Stimulated activated CD4-positive, alpha-beta T cell treated with anti-CD3 and anti-CD28 coated beads, TNF-alpha, amount 100 ng/mL, for 1 hour (primary cell): ENCODE measurements at regions not wholly inside any gene's neighbourhood (a gene's known extent, or its start where the extent isn't known, plus 50 kb on each side); places are given as distances from the start of the nearest gene placed in this dataset.

Experiments used
- DNase-seq, 3 donors: peaks; one replicate each; pipeline ENCODE4 v3.0.0-alpha.2; 2020; ENCODE audit warnings: low read depth in 3 of 3, low spot score in 1 of 3

GRCh38 chr15:93495799-93496637 lies 407.0 kb upstream of the RGMA start:
- DNase-seq: no peak

- no peak for DNase-seq
Observed at GRCh38 chr15:93493172-93493571, 404.2 kb upstream of the RGMA start.

- DNase-seq: no peak
Observed at GRCh38 chr15:93491291-93491690, 402.3 kb upstream of the RGMA start.

GRCh38 chr15:93488296-93488713 lies 399.3 kb upstream of the RGMA start:
- DNase-seq: no peak

GRCh38 chr15:93486407-93487117 lies 397.6 kb upstream of the RGMA start:
- DNase-seq: no peak

GRCh38 chr15:93485438-93486327 lies 396.7 kb upstream of the RGMA start:
- no peak for DNase-seq

- DNase-seq: no peak
Observed at GRCh38 chr15:93483923-93484322, 394.9 kb upstream of the RGMA start.

GRCh38 chr15:93482731-93483130 lies 393.7 kb upstream of the RGMA start:
- DNase-seq: no peak

- DNase-seq: no peak
Observed at GRCh38 chr15:93479715-93480114, 390.7 kb upstream of the RGMA start.

GRCh38 chr15:93478947-93479346 lies 389.9 kb upstream of the RGMA start:
- DNase-seq: no peak

- DNase-seq: no peak
Observed at GRCh38 chr15:93477721-93478120, 388.7 kb upstream of the RGMA start.

- no peak for DNase-seq
Observed at GRCh38 chr15:93477188-93477587, 388.2 kb upstream of the RGMA start.

- DNase-seq: no peak
Observed at GRCh38 chr15:93476491-93477177, 387.6 kb upstream of the RGMA start.

- no peak for DNase-seq
Observed at GRCh38 chr15:93474728-93475127, 385.7 kb upstream of the RGMA start.

GRCh38 chr15:93469994-93470393 lies 381.0 kb upstream of the RGMA start:
- DNase-seq: no peak

GRCh38 chr15:93467337-93467736 lies 378.3 kb upstream of the RGMA start:
- DNase-seq: no peak

- DNase-seq: no peak
Observed at GRCh38 chr15:93466380-93466779, 377.4 kb upstream of the RGMA start.

GRCh38 chr15:93462690-93463089 lies 373.7 kb upstream of the RGMA start:
- no peak for DNase-seq

- no peak for DNase-seq
Observed at GRCh38 chr15:93460717-93461116, 371.7 kb upstream of the RGMA start.

- no peak for DNase-seq
Observed at GRCh38 chr15:93459396-93459795, 370.4 kb upstream of the RGMA start.

GRCh38 chr15:93458597-93458996 lies 369.6 kb upstream of the RGMA start:
- DNase-seq: no peak
